Body of pancreas (tissue), 4 donors: ENCODE measurements at regions not wholly inside any gene's neighbourhood (a gene's known extent, or its start where the extent isn't known, plus 50 kb on each side); places are given as distances from the start of the nearest gene placed in this dataset.

ENCODE experiments used
- ATAC-seq: fragments of 150-250 bp; one replicate; pipeline ENCODE4 v1.9.1; 2016
- DNase-seq, 4 donors: peaks; one replicate each; pipeline ENCODE4 v3.0.0-alpha.2; 2019
- H3K27ac ChIP-seq, 4 donors: fragments of 200-600 bp; sonication (generic); 1 replicate in 3 of 4; 2 replicates in 1 of 4; pipeline versions ENCODE4 v1.5.1 to v1.6.1; 2016 to 2019; ENCODE audit warnings: mild to moderate bottlenecking in 1 of 4, mixed read lengths in 1 of 4, moderate library complexity in 1 of 4
- H3K27me3 ChIP-seq, 2 donors: fragments of 200-600 bp; sonication (generic); one replicate each; pipeline ENCODE4 v1.6.0; 2016; ENCODE audit warnings: mild to moderate bottlenecking in 1 of 2
- H3K36me3 ChIP-seq, 2 donors: fragments of 200-600 bp; sonication (generic); replicated peaks in 1 of 2; 2 replicates each; pipeline ENCODE4 v1.5.1; 2016; ENCODE audit warnings: low read depth in 2 of 2; ENCODE audit not compliant: insufficient read depth in 1 of 2
- H3K4me1 ChIP-seq: fragments of 200-600 bp; sonication (generic); one replicate; pipeline ENCODE4 v1.6.0; 2016
- H3K4me3 ChIP-seq, 2 donors: fragments of 200-600 bp; sonication (generic); 1 replicate in 1 of 2; 2 replicates in 1 of 2; pipeline ENCODE4 v1.5.1; 2016 to 2019
- H3K9me3 ChIP-seq, 3 donors: fragments of 200-600 bp; sonication (generic); 1 replicate in 2 of 3; 2 replicates in 1 of 3; pipeline ENCODE4 v1.5.1; 2016
- POLR2A ChIP-seq, 3 donors: fragments of 450-650 bp; IDR thresholded peaks; one replicate each; pipeline ENCODE4 v1.6.1; 2016; ENCODE audit warnings: antibody characterized with exemption in 3 of 3, mild to moderate bottlenecking in 2 of 3
- WGBS, 2 donors: methylation state at CpG; one replicate each; pipeline ENCODE4 v1.1.5; 2017; 5-methylcytosine and 5-hydroxymethylcytosine counted together
- intact Hi-C: fragments of 100-400 bp; cut with DNase I; formaldehyde crosslinking; loops from one replicate; pipeline ENCODE4 v1.15.1; 2023
- TF ChIP-seq, protein P1 (sequence below), 7 experiments: fragments of 450-650 bp in 4 of 7; fragments of 200-600 bp in 3 of 7; sonication (generic) in 3 of 7; IDR thresholded peaks; one replicate each; pipeline ENCODE4 v1.5.1; 2016 to 2019; ENCODE audit warnings: antibody characterized with exemption in 7 of 7

DNA sequence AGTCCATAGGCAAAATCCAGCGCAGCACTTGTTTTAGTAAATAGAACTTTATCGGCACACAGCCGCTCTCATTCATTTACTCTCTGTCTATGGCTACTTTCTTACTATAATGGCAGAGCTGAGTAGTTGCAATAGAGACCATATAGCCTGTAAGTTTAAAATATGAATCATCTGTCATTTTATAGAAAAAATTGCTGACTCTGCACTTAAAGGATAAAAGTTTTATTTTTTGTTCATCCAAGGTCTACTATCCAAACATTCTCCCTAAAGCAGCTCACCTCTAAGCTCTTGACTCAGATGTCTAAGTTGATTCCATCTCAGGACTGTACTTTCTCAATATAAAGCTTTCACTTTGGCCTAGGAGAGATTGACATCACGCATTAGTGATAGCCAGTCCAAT lies 825.7 kb downstream of the OLFM4 start:
- Histone ChIP-seq H3K36me3 (no peaks in the 10 kb centered on the region), H3K9me3 (no peaks in the 10 kb centered on the region), H3K4me3 (no peak overlapping the region), H3K27me3 (no peaks in the 10 kb centered on the region), H3K27ac (no peak overlapping the region), H3K4me1 (no peaks in the 10 kb centered on the region)
- DNase-seq (no peak), ATAC-seq (no peak)
- no peak for TF ChIP-seq POLR2A (IDR thresholded peaks at IDR 0.05)
- TF ChIP-seq, protein P1, sequence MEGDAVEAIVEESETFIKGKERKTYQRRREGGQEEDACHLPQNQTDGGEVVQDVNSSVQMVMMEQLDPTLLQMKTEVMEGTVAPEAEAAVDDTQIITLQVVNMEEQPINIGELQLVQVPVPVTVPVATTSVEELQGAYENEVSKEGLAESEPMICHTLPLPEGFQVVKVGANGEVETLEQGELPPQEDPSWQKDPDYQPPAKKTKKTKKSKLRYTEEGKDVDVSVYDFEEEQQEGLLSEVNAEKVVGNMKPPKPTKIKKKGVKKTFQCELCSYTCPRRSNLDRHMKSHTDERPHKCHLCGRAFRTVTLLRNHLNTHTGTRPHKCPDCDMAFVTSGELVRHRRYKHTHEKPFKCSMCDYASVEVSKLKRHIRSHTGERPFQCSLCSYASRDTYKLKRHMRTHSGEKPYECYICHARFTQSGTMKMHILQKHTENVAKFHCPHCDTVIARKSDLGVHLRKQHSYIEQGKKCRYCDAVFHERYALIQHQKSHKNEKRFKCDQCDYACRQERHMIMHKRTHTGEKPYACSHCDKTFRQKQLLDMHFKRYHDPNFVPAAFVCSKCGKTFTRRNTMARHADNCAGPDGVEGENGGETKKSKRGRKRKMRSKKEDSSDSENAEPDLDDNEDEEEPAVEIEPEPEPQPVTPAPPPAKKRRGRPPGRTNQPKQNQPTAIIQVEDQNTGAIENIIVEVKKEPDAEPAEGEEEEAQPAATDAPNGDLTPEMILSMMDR (IDR thresholded peaks at IDR 0.05), result no peak
- intact Hi-C loops, result no loop called here
- 90 to 93% methylated on average over 4 of the region's 4 CpGs for WGBS, 2 donors

DNA sequence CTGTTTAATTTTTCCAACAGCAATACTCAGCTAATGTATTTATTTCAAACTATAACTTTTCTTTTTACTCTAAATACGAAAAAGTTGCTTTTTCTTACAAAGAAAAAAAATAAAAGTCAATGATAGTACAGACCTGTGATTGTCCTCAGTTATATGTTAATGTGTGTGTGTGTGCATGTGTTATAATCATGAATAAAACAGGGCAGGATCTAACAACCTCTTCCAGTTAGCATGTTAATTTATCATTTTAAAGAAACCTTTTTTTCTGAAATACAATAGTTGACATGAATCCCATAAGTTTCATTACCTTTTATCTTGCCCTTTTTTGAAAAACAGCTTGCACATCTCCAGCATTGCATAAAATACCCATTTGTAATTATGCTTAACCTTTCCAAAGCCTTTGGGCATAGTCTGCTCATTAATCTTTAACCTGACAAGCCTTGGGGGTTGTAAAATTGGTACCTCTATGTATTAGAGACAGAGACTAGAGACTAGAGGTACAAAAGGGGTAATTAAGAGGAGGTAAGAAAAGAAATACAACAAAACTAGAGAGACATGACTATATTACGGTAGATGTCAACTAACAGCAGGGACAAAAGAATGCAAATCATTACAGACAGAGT lies 828.1 kb downstream of the OLFM4 start:
- ATAC-seq (no peak), DNase-seq (no peak)
- TF ChIP-seq, protein P1 (IDR thresholded peaks at IDR 0.05), result no peak
- no peak for TF ChIP-seq POLR2A (IDR thresholded peaks at IDR 0.05)
- no peaks in the 10 kb centered on the region for H3K36me3 ChIP-seq
- no peaks in the 10 kb centered on the region for H3K4me1 ChIP-seq
- H3K9me3 ChIP-seq, result no peaks in the 10 kb centered on the region
- 49 to 56% methylated on average over 2 of the region's 2 CpGs for WGBS, 2 donors
- H3K27ac ChIP-seq, result no peak overlapping the region
- H3K27me3 ChIP-seq, result no peaks in the 10 kb centered on the region
- H3K4me3 ChIP-seq, result no peak overlapping the region
- intact Hi-C loops, result no loop called here

DNA sequence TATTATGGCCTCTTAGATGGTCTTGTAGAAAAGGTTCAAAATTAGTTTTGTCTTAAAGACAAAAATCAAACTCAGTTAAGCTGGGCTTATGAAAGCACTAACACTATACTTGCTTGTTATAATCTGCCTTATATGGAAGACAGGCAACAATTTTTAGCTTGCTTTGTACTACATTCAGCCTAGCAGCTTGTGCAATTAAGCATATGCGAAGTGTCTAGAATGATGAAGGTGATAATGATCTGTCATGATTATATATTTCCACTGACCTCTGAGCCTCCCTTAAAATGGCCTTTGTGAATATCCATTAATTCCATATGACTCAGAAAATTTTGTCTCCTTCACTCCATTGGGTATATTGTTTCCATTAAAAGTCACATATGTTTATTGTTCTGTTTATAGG lies 834.9 kb downstream of the OLFM4 start:
- no peaks in the 10 kb centered on the region for H3K36me3 ChIP-seq
- H3K4me1 ChIP-seq, result no peaks in the 10 kb centered on the region
- no peaks in the 10 kb centered on the region for H3K27me3 ChIP-seq
- no peaks in the 10 kb centered on the region for H3K9me3 ChIP-seq
- no peak overlapping the region for H3K27ac ChIP-seq
- ATAC-seq (no peak), DNase-seq (no peak)
- intact Hi-C loops, result no loop called here
- no peak overlapping the region for H3K4me3 ChIP-seq
- 68 to 76% methylated on average over 1 of the region's 1 CpG for WGBS, 2 donors
- TF ChIP-seq POLR2A (IDR thresholded peaks at IDR 0.05), result no peak
- TF ChIP-seq, protein P1 (IDR thresholded peaks at IDR 0.05), result no peak

DNA sequence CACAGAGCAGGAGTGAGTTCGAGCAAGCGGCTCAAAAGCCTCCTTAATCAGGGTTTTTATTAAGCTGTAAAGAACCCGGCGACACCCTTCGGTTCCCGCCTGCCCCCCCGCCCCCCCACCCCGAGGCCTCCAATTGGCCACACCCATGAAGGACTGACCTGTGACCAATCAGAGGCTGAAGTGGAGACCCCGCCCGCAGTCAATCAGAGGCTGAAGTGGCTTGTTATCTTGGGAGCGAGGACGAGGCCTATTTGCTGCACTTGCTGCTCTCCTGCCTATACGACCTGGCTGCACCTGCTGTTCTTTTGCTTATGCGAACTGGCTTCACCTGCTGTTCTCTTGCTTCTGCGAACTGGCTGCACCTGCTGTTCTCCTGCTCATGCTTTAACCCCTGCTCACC lies 844.9 kb downstream of the OLFM4 start:
- TF ChIP-seq, protein P1 (IDR thresholded peaks at IDR 0.05), result no peak
- TF ChIP-seq POLR2A (IDR thresholded peaks at IDR 0.05), result no peak
- ATAC-seq, result no peak
- no peak for DNase-seq
- H3K4me3 ChIP-seq, result no peak overlapping the region
- H3K27me3 ChIP-seq, result no peaks in the 10 kb centered on the region
- H3K27ac ChIP-seq, result no peak overlapping the region
- H3K9me3 ChIP-seq, result no peaks in the 10 kb centered on the region
- intact Hi-C loops, result no loop called here
- H3K36me3 ChIP-seq, result no peaks in the 10 kb centered on the region
- no peaks in the 10 kb centered on the region for H3K4me1 ChIP-seq
- 70 to 80% methylated on average over 9 to 15 of the region's 15 CpGs for WGBS, 2 donors

DNA sequence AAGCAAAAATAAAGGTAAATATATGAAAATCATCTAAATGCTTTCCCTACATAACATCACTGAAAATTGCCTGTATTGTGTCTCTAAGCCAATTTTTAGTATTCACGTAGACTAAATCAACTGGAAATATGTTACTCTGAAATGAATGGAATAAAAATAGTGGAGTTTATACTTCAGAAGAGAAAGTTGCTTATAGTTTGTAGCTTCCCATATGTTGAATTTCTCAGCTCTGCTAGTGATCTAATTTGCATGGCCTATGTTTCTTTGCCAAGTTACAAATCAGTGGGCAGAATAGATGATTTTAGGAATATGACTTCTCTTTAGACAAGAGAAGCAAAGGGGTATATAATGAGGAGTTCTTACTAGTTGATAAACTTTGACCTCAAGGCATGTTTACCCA lies 850.2 kb downstream of the OLFM4 start:
- 70 to 85% methylated on average over 1 of the region's 1 CpG for WGBS, 2 donors

More for the DNA sequence above, 850.2 kb downstream of the OLFM4 start:
- TF ChIP-seq, protein P1 (IDR thresholded peaks at IDR 0.05), result no peak
- TF ChIP-seq POLR2A (IDR thresholded peaks at IDR 0.05), result no peak
- DNase-seq, result no peak
- ATAC-seq, result no peak
- H3K4me3 ChIP-seq, result no peak overlapping the region
- H3K27ac ChIP-seq, result no peak overlapping the region
- intact Hi-C loops, result no loop called here
- no peaks in the 10 kb centered on the region for H3K4me1 ChIP-seq
- H3K36me3 ChIP-seq, result no peaks in the 10 kb centered on the region
- no peaks in the 10 kb centered on the region for H3K27me3 ChIP-seq
- H3K9me3 ChIP-seq, result no peaks in the 10 kb centered on the region
